Fibroblast of skin of scalp (primary cell): ENCODE measurements at regions not wholly inside any gene's neighbourhood (a gene's known extent, or its start where the extent isn't known, plus 50 kb on each side); places are given as distances from the start of the nearest gene placed in this dataset.
"Not testable (repeated sequence)": the region's sequence is repeated elsewhere in the genome, so short reads cannot be mapped to it uniquely, and the experiment has no call there.

Experiments used
- DNase-seq: peaks from one replicate; pipeline ENCODE4 v3.0.0-alpha.2; 2013

GRCh38 chr9:34907044-34907443 is 51.0 kb upstream of the PHF24 start:
- DNase-seq = no peak

GRCh38 chr9:34899535-34900158 is 58.4 kb upstream of the PHF24 start:
- peak; percentile 72 for DNase-seq

GRCh38 chr9:34898846-34899245 is 59.2 kb upstream of the PHF24 start:
- no peak for DNase-seq

- DNase-seq = no peak
Observed at GRCh38 chr9:34896112-34896511, 62.0 kb upstream of the PHF24 start.

GRCh38 chr9:34892886-34893285 is 65.2 kb upstream of the PHF24 start:
- no peak for DNase-seq

GRCh38 chr9:34891386-34891785 is 66.7 kb upstream of the PHF24 start:
- DNase-seq = no peak

- DNase-seq = no peak
Observed at GRCh38 chr9:34887841-34888240, 70.2 kb upstream of the PHF24 start.

- no peak for DNase-seq
Observed at GRCh38 chr9:34884747-34885189, 73.3 kb upstream of the PHF24 start.

- no peak for DNase-seq
Observed at GRCh38 chr9:34876096-34876495, 82.0 kb upstream of the PHF24 start.

GRCh38 chr9:34869390-34869789 is 88.7 kb upstream of the PHF24 start:
- peak; percentile 4 for DNase-seq

- no peak for DNase-seq
Observed at GRCh38 chr9:34866614-34867013, 91.5 kb upstream of the PHF24 start.

- no peak for DNase-seq
Observed at GRCh38 chr9:34863426-34863825, 94.7 kb upstream of the PHF24 start.

GRCh38 chr9:34862836-34863235 is 95.2 kb upstream of the PHF24 start:
- no peak for DNase-seq

- DNase-seq = no peak
Observed at GRCh38 chr9:34862043-34862442, 96.0 kb upstream of the PHF24 start.

- not testable (repeated sequence) for DNase-seq
Observed at GRCh38 chr9:34855016-34855415, 103.1 kb upstream of the PHF24 start.

GRCh38 chr9:34830068-34830467 is 120.1 kb upstream of the CCL21 start:
- DNase-seq = peak; percentile 2

GRCh38 chr9:34826999-34827538 is 117.1 kb upstream of the CCL21 start:
- no peak for DNase-seq

- DNase-seq = no peak
Observed at GRCh38 chr9:34825775-34826174, 115.8 kb upstream of the CCL21 start.

- DNase-seq = no peak
Observed at GRCh38 chr9:34823778-34824177, 113.8 kb upstream of the CCL21 start.

GRCh38 chr9:34810187-34810524 is 100.2 kb upstream of the CCL21 start:
- DNase-seq = no peak

GRCh38 chr9:34809504-34810186 is 99.7 kb upstream of the CCL21 start:
- no peak for DNase-seq

GRCh38 chr9:34802916-34803315 is 93.0 kb upstream of the CCL21 start:
- no peak for DNase-seq

- no peak for DNase-seq
Observed at GRCh38 chr9:34797367-34797766, 87.4 kb upstream of the CCL21 start.

GRCh38 chr9:34796924-34797323 is 87.0 kb upstream of the CCL21 start:
- no peak for DNase-seq
